ENCODE measurements at regions not wholly inside any gene's neighbourhood (a gene's known extent, or its start where the extent isn't known, plus 50 kb on each side); places are given as distances from the start of the nearest gene placed in this dataset.

GRCh38 chr6:167491438-167492099 is 166.7 kb downstream of the TTLL2 start:
- Histone ChIP-seq H3K27me3 (ENCODE audit: insufficient read depth, low read depth) (no peaks in the 10 kb centered on the region), H3K4me2 (no peak overlapping the region), H3K36me3 (ENCODE audit: insufficient read depth) (no peaks in the 10 kb centered on the region), H4K20me1 (ENCODE audit: insufficient read depth) (no peaks in the 10 kb centered on the region), H3K4me1 (ENCODE audit: low read depth, poor library complexity, severe bottlenecking) (no peaks in the 10 kb centered on the region), H3K79me2 (ENCODE audit: insufficient read depth, low read depth) (no peaks in the 10 kb centered on the region), H3K27ac (no peak overlapping the region), H2AFZ (ENCODE audit: low read depth) (no peak overlapping the region), H3K9ac (no peak overlapping the region), H3K4me3 (IDR thresholded peaks at IDR 0.05; ENCODE audit: insufficient read depth, low read depth, low read length) (no peak overlapping the region)
- TF ChIP-seq, protein P1, sequence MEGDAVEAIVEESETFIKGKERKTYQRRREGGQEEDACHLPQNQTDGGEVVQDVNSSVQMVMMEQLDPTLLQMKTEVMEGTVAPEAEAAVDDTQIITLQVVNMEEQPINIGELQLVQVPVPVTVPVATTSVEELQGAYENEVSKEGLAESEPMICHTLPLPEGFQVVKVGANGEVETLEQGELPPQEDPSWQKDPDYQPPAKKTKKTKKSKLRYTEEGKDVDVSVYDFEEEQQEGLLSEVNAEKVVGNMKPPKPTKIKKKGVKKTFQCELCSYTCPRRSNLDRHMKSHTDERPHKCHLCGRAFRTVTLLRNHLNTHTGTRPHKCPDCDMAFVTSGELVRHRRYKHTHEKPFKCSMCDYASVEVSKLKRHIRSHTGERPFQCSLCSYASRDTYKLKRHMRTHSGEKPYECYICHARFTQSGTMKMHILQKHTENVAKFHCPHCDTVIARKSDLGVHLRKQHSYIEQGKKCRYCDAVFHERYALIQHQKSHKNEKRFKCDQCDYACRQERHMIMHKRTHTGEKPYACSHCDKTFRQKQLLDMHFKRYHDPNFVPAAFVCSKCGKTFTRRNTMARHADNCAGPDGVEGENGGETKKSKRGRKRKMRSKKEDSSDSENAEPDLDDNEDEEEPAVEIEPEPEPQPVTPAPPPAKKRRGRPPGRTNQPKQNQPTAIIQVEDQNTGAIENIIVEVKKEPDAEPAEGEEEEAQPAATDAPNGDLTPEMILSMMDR (conservative IDR thresholded peaks at IDR 0.05; ENCODE audit: low read depth, low read length), result no peak

- Histone ChIP-seq H3K36me3 (ENCODE audit: insufficient read depth) (no peaks in the 10 kb centered on the region), H3K27me3 (ENCODE audit: insufficient read depth, low read depth) (no peaks in the 10 kb centered on the region), H3K4me3 (IDR thresholded peaks at IDR 0.05; ENCODE audit: insufficient read depth, low read depth, low read length) (no peak overlapping the region), H4K20me1 (ENCODE audit: insufficient read depth) (no peaks in the 10 kb centered on the region), H3K79me2 (ENCODE audit: insufficient read depth, low read depth) (no peaks in the 10 kb centered on the region), H3K9ac (no peak overlapping the region), H3K4me1 (ENCODE audit: low read depth, poor library complexity, severe bottlenecking) (no peaks in the 10 kb centered on the region), H2AFZ (ENCODE audit: low read depth) (no peak overlapping the region), H3K4me2 (no peak overlapping the region), H3K27ac (no peak overlapping the region)
- TF ChIP-seq, protein P1 (conservative IDR thresholded peaks at IDR 0.05; ENCODE audit: low read depth, low read length), result no peak
These were observed 167.2 kb downstream of the TTLL2 start for GRCh38 chr6:167492100-167492449.

DNA sequence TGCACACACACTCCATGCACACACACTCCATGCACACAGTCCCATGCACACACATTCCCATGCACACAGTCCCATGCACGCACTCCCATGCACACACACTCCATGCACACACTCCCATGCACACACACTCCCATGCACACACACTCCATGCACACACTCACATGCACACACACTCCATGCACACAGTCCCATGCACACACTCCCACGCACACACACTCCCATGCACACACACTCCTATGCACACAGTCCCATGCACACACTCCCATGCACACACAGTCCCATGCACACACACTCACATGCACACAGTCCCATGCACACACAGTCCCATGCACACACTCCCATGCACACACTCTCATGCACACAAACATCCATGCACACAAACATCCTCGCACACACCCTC is 168.4 kb downstream of the TTLL2 start:
- Histone ChIP-seq H3K4me2 (no peak overlapping the region), H3K27me3 (ENCODE audit: insufficient read depth, low read depth) (no peaks in the 10 kb centered on the region), H3K36me3 (ENCODE audit: insufficient read depth) (no peaks in the 10 kb centered on the region), H3K4me1 (ENCODE audit: low read depth, poor library complexity, severe bottlenecking) (no peaks in the 10 kb centered on the region), H2AFZ (ENCODE audit: low read depth) (no peak overlapping the region), H3K9ac (no peak overlapping the region), H4K20me1 (ENCODE audit: insufficient read depth) (no peaks in the 10 kb centered on the region), H3K4me3 (IDR thresholded peaks at IDR 0.05; ENCODE audit: insufficient read depth, low read depth, low read length) (no peak overlapping the region), H3K79me2 (ENCODE audit: insufficient read depth, low read depth) (no peaks in the 10 kb centered on the region), H3K27ac (no peak overlapping the region)
- TF ChIP-seq, protein P1 (conservative IDR thresholded peaks at IDR 0.05; ENCODE audit: low read depth, low read length), result no peak

DNA sequence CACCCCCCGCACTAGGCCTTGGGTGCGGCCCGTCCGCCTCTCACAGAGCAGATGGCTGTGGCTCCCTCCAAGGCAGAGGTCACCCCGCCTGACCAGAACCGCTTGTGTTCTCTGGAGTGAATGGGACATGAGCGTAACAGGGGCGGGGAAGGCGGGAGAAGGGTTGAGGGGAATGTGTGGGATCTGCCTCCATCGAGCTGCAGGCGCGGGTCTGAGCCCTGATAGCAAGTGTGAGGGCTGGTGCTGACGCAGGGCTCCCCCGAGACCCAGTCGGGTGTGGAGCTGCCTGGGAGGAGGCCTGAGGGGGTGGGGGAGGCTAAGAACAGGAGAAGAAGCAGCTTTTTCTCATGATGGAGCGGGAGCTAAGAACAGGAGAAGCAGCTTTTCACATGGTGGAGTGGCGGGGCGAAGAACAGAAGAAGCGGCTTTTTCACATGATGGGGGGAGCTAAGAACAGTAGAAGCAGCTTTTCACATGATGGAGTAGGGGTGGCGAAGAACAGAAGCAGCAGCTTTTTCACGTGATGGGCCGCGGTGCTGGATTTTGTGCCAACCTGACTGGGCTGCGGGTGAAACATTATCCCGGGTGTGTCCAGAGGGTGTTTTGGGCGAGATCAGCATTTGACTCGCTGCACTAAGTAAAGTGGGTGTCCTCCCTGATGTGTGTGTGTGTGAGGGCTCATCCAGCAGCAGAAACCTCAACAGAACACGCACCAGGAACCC is 169.3 kb downstream of the TTLL2 start:
- Histone ChIP-seq H4K20me1 (ENCODE audit: insufficient read depth) (no peaks in the 10 kb centered on the region), H2AFZ (ENCODE audit: low read depth) (no peak overlapping the region), H3K4me2 (no peak overlapping the region), H3K36me3 (ENCODE audit: insufficient read depth) (no peaks in the 10 kb centered on the region), H3K9ac (no peak overlapping the region), H3K27ac (no peak overlapping the region), H3K4me3 (IDR thresholded peaks at IDR 0.05; ENCODE audit: insufficient read depth, low read depth, low read length) (no peak overlapping the region), H3K79me2 (ENCODE audit: insufficient read depth, low read depth) (no peaks in the 10 kb centered on the region), H3K4me1 (ENCODE audit: low read depth, poor library complexity, severe bottlenecking) (no peaks in the 10 kb centered on the region), H3K27me3 (ENCODE audit: insufficient read depth, low read depth) (no peaks in the 10 kb centered on the region)
- TF ChIP-seq, protein P1 (conservative IDR thresholded peaks at IDR 0.05; ENCODE audit: low read depth, low read length), result no peak

All from KMS-11 (cell line).